H9 (cell line): ENCODE measurements at regions not wholly inside any gene's neighbourhood (a gene's known extent, or its start where the extent isn't known, plus 50 kb on each side); places are given as distances from the start of the nearest gene placed in this dataset.

Experiments
- DNase-seq: peaks from one replicate; pipeline ENCODE4 v3.0.0-alpha.2; 2017
- H2AFZ ChIP-seq: one replicate; pipeline ENCODE4 v1.6.1; 2013; ENCODE audit warnings: mild to moderate bottlenecking, low read length, control low read depth, moderate library complexity
- H2AK5ac ChIP-seq: 2 replicates; pipeline ENCODE4 v1.6.1; 2013; ENCODE audit warnings: low read length, control low read depth, mixed read lengths; ENCODE audit not compliant: insufficient read length
- H2BK120ac ChIP-seq: one replicate; pipeline ENCODE4 v1.6.1; 2013; ENCODE audit warnings: low read depth, mild to moderate bottlenecking, low read length, control low read depth, inconsistent platforms; ENCODE audit not compliant: poor library complexity, severe bottlenecking
- H2BK12ac ChIP-seq: 2 replicates; pipeline ENCODE4 v1.6.1; 2013; ENCODE audit warnings: low read length, control low read depth, mixed read lengths, low read depth; ENCODE audit not compliant: insufficient read length
- H2BK15ac ChIP-seq: 2 replicates; pipeline ENCODE4 v1.6.1; 2013; ENCODE audit warnings: low read depth, low read length, control low read depth
- H2BK20ac ChIP-seq: one replicate; pipeline ENCODE4 v1.6.1; 2013; ENCODE audit warnings: low read depth, mild to moderate bottlenecking, low read length, control low read depth, inconsistent platforms; ENCODE audit not compliant: poor library complexity, severe bottlenecking
- H2BK5ac ChIP-seq: 2 replicates; pipeline ENCODE4 v1.6.1; 2013; ENCODE audit warnings: low read length, control low read depth, mixed read lengths; ENCODE audit not compliant: insufficient read length
- H3K14ac ChIP-seq: 2 replicates; pipeline ENCODE4 v1.6.1; 2013; ENCODE audit warnings: low read length, control low read depth; ENCODE audit not compliant: insufficient read depth
- H3K18ac ChIP-seq: 2 replicates; pipeline ENCODE4 v1.6.1; 2013; ENCODE audit warnings: low read depth, mild to moderate bottlenecking, mixed read lengths, low read length, control low read depth; ENCODE audit not compliant: insufficient read length
- H3K23ac ChIP-seq: 2 replicates; pipeline ENCODE4 v1.6.1; 2013; ENCODE audit warnings: low read length, control low read depth, mixed read lengths, low read depth; ENCODE audit not compliant: insufficient read length
- H3K23me2 ChIP-seq: 2 replicates; pipeline ENCODE4 v1.6.1; 2013; ENCODE audit warnings: low read depth, mild to moderate bottlenecking, mixed read lengths, low read length, control low read depth; ENCODE audit not compliant: insufficient read length, poor library complexity, severe bottlenecking
- H3K27ac ChIP-seq: 2 replicates; pipeline ENCODE4 v1.5.1; 2013; ENCODE audit warnings: low read length, control low read depth, mixed read lengths, low read depth; ENCODE audit not compliant: insufficient read length
- H3K27me3 ChIP-seq: 2 replicates; pipeline ENCODE4 v1.6.1; 2013; ENCODE audit warnings: low read length, control low read depth, inconsistent platforms; ENCODE audit not compliant: insufficient read depth
- H3K4ac ChIP-seq: 2 replicates; pipeline ENCODE4 v1.6.1; 2013; ENCODE audit warnings: low read depth, mild to moderate bottlenecking, control low read depth, inconsistent platforms, low read length, moderate library complexity
- H3K4me1 ChIP-seq: 2 replicates; pipeline ENCODE4 v1.6.1; 2013; ENCODE audit warnings: low read length, control low read depth, inconsistent platforms; ENCODE audit not compliant: insufficient read depth
- H3K4me2 ChIP-seq: 2 replicates; pipeline ENCODE4 v1.6.1; 2013; ENCODE audit warnings: low read length, control low read depth, mixed read lengths; ENCODE audit not compliant: insufficient read length, insufficient read depth
- H3K56ac ChIP-seq: 2 replicates; pipeline ENCODE4 v1.6.1; 2013; ENCODE audit warnings: low read depth, mild to moderate bottlenecking, mixed read lengths, low read length, control low read depth; ENCODE audit not compliant: insufficient read length
- H3K79me1 ChIP-seq: 2 replicates; pipeline ENCODE4 v1.6.1; 2013; ENCODE audit warnings: low read depth, mild to moderate bottlenecking, moderate library complexity, low read length, control low read depth, inconsistent platforms; ENCODE audit not compliant: insufficient read depth, poor library complexity, severe bottlenecking
- H3K79me2 ChIP-seq: 2 replicates; pipeline ENCODE4 v1.6.1; 2013; ENCODE audit warnings: low read length, control low read depth, inconsistent platforms; ENCODE audit not compliant: insufficient read depth
- H3K9ac ChIP-seq: 2 replicates; pipeline ENCODE4 v1.6.1; 2013; ENCODE audit warnings: low read length, control low read depth, mixed read lengths; ENCODE audit not compliant: insufficient read length; ENCODE audit errors: extremely low read depth
- H3K9me3 ChIP-seq: one replicate; pipeline ENCODE4 v1.6.1; 2013; ENCODE audit warnings: low read depth, low read length, inconsistent platforms; ENCODE audit not compliant: control insufficient read depth
- H3T11ph ChIP-seq: one replicate; pipeline ENCODE4 v1.6.1; 2013; ENCODE audit warnings: mild to moderate bottlenecking, low read length, control low read depth, inconsistent platforms
- H4K20me1 ChIP-seq: one replicate; pipeline ENCODE4 v1.6.1; 2013; ENCODE audit not compliant: control insufficient read depth, insufficient read length, insufficient read depth
- H4K5ac ChIP-seq: 2 replicates; pipeline ENCODE4 v1.6.1; 2013; ENCODE audit warnings: low read depth, mild to moderate bottlenecking, mixed read lengths, low read length, control low read depth; ENCODE audit not compliant: insufficient read length
- H4K8ac ChIP-seq: replicated peaks from 2 replicates; pipeline ENCODE4 v1.6.1; 2013; ENCODE audit warnings: low read length, control low read depth, mixed read lengths, low read depth; ENCODE audit not compliant: insufficient read length
- H4K91ac ChIP-seq: 2 replicates; pipeline ENCODE4 v1.6.1; 2013; ENCODE audit warnings: low read depth, mild to moderate bottlenecking, moderate library complexity, mixed read lengths, low read length, control low read depth; ENCODE audit not compliant: insufficient read length
- H3K27ac Mint-ChIP-seq, 3 experiments: 2 replicates in 2 of 3; 3 replicates in 1 of 3; pipeline ENCODE4 v1.8.0; 2020 to 2021; ENCODE audit warnings: mixed read lengths in 3 of 3, mild to moderate bottlenecking in 1 of 3, moderate library complexity in 1 of 3
- H3K27me3 Mint-ChIP-seq: 2 replicates; pipeline ENCODE4 v1.8.0; 2021; ENCODE audit warnings: low read depth, mild to moderate bottlenecking, moderate library complexity, mixed read lengths
- H3K36me3 Mint-ChIP-seq, 3 experiments: 2 replicates in 2 of 3; 3 replicates in 1 of 3; pipeline ENCODE4 v1.8.0; 2020 to 2021; ENCODE audit warnings: low read depth in 3 of 3, mixed read lengths in 3 of 3; ENCODE audit not compliant: insufficient read depth in 1 of 3
- H3K4me1 Mint-ChIP-seq, 2 experiments: 2 replicates each; pipeline ENCODE4 v1.8.0; 2020; ENCODE audit warnings: mixed read lengths in 2 of 2
- H3K4me3 Mint-ChIP-seq, 2 experiments: 2 replicates in 1 of 2; 3 replicates in 1 of 2; pipeline ENCODE4 v1.8.0; 2020 to 2021; ENCODE audit warnings: mild to moderate bottlenecking in 2 of 2, mixed read lengths in 2 of 2, moderate library complexity in 1 of 2
- H3K9me3 Mint-ChIP-seq, 2 experiments: 2 replicates in 1 of 2; 3 replicates in 1 of 2; pipeline ENCODE4 v1.8.0; 2020; ENCODE audit warnings: mild to moderate bottlenecking in 2 of 2, mixed read lengths in 2 of 2, moderate library complexity in 1 of 2
- WGBS: extraction: QIAGEN DNeasy Blood & Tissue Kit; methylation state at CpG from one replicate; pipeline ENCODE4 v1.1.7; 2013; ENCODE audit warnings: missing lambda C conversion rate, low lambda C conversion rate, mixed read lengths; ENCODE audit not compliant: insufficient read length; ENCODE audit errors: extremely low coverage; 5-methylcytosine and 5-hydroxymethylcytosine counted together
- TF ChIP-seq, protein P1 (sequence below): fragments of 200-600 bp; sonication (generic); conservative IDR thresholded peaks from 3 replicates; pipeline ENCODE4 v1.8.0; 2021; ENCODE audit warnings: antibody characterized with exemption, mild to moderate bottlenecking

- H4K5ac ChIP-seq, result no peak overlapping the region
Measured at GRCh38 chr11:24145411-24145810, 351.4 kb upstream of the LUZP2 start.

More at GRCh38 chr11:24145411-24145810, 351.4 kb upstream of the LUZP2 start:
- no peak overlapping the region for H3K56ac ChIP-seq
- H3K4me1 ChIP-seq, result no peaks in the 10 kb centered on the region
- no CpG with 5 or more reads among the region's 5 CpGs for WGBS
- H3K27me3 ChIP-seq, result no peaks in the 10 kb centered on the region
- no peaks in the 10 kb centered on the region for H3K9me3 ChIP-seq
- Mint-ChIP-seq H3K27ac (no peak overlapping the region), H3K9me3 (no peaks in the 10 kb centered on the region), H3K4me1 (no peaks in the 10 kb centered on the region), H3K4me3 (no peak overlapping the region), H3K36me3 (no peaks in the 10 kb centered on the region), H3K27me3 (no peaks in the 10 kb centered on the region)
- no peak overlapping the region for H2BK20ac ChIP-seq
- H2AFZ ChIP-seq, result no peak overlapping the region
- H3T11ph ChIP-seq, result no peak overlapping the region
- H3K23me2 ChIP-seq, result no peaks in the 10 kb centered on the region
- H2BK5ac ChIP-seq, result no peak overlapping the region
- no peaks in the 10 kb centered on the region for H3K79me1 ChIP-seq
- no peak overlapping the region for H2BK15ac ChIP-seq
- no peak overlapping the region for H3K18ac ChIP-seq
- H3K14ac ChIP-seq, result no peak overlapping the region
- TF ChIP-seq, protein P1, sequence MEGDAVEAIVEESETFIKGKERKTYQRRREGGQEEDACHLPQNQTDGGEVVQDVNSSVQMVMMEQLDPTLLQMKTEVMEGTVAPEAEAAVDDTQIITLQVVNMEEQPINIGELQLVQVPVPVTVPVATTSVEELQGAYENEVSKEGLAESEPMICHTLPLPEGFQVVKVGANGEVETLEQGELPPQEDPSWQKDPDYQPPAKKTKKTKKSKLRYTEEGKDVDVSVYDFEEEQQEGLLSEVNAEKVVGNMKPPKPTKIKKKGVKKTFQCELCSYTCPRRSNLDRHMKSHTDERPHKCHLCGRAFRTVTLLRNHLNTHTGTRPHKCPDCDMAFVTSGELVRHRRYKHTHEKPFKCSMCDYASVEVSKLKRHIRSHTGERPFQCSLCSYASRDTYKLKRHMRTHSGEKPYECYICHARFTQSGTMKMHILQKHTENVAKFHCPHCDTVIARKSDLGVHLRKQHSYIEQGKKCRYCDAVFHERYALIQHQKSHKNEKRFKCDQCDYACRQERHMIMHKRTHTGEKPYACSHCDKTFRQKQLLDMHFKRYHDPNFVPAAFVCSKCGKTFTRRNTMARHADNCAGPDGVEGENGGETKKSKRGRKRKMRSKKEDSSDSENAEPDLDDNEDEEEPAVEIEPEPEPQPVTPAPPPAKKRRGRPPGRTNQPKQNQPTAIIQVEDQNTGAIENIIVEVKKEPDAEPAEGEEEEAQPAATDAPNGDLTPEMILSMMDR, result no peak
- H3K9ac ChIP-seq, result no peak overlapping the region
- no peak overlapping the region for H3K4me2 ChIP-seq
- no peak for DNase-seq
- H4K20me1 ChIP-seq, result no peaks in the 10 kb centered on the region
- H3K23ac ChIP-seq, result no peak overlapping the region
- no peak overlapping the region for H2AK5ac ChIP-seq
- no peak overlapping the region for H4K91ac ChIP-seq
- no peak overlapping the region for H4K8ac ChIP-seq
- H2BK12ac ChIP-seq, result no peak overlapping the region
- H3K27ac ChIP-seq, result no peak overlapping the region
- H3K4ac ChIP-seq, result no peak overlapping the region
- H3K79me2 ChIP-seq, result no peaks in the 10 kb centered on the region
- no peak overlapping the region for H2BK120ac ChIP-seq
